ENCODE measurements at regions not wholly inside any gene's neighbourhood (a gene's known extent, or its start where the extent isn't known, plus 50 kb on each side); places are given as distances from the start of the nearest gene placed in this dataset.

DNA sequence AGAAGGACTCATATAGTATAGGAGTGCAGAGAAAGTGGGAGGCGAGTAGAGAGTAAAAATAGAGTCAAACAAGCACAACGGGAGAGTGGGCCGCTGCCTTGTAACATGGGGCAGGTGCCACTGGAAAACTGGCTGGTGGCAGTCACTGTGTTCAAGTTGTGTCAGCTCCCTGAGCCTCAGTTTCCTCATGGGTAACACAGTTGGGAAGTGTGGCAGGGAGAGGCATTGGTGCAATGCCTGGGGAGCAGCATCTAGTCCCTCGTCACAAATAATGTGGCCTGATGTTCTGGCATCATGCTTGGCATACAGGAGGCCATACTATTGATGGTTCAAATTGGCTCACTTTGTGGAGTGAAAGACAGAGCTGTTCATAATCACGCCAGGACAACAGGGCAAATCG is 78.9 kb upstream of the SPON1 start:
- no peaks in the 10 kb centered on the region for H3K27me3 ChIP-seq (replicated peaks; ENCODE audit: control insufficient read depth, insufficient read depth, low read length, poor library complexity, severe bottlenecking)
- DNase-seq = no peak
- no peak overlapping the region for H3K27ac ChIP-seq (ENCODE audit: insufficient read depth, low read length, poor library complexity, severe bottlenecking)
- H3K4me3 ChIP-seq (ENCODE audit: insufficient read depth, low read depth, low read length, poor library complexity, severe bottlenecking) = no peak overlapping the region
- H3K36me3 ChIP-seq (ENCODE audit: control insufficient read depth, insufficient read depth, low read length) = no peaks in the 10 kb centered on the region
- H3K9me3 ChIP-seq (ENCODE audit: control insufficient read depth, low read length) = no peaks in the 10 kb centered on the region
- H3K4me1 ChIP-seq (ENCODE audit: control insufficient read depth, insufficient read depth, low read length, poor library complexity, severe bottlenecking) = no peaks in the 10 kb centered on the region

DNA sequence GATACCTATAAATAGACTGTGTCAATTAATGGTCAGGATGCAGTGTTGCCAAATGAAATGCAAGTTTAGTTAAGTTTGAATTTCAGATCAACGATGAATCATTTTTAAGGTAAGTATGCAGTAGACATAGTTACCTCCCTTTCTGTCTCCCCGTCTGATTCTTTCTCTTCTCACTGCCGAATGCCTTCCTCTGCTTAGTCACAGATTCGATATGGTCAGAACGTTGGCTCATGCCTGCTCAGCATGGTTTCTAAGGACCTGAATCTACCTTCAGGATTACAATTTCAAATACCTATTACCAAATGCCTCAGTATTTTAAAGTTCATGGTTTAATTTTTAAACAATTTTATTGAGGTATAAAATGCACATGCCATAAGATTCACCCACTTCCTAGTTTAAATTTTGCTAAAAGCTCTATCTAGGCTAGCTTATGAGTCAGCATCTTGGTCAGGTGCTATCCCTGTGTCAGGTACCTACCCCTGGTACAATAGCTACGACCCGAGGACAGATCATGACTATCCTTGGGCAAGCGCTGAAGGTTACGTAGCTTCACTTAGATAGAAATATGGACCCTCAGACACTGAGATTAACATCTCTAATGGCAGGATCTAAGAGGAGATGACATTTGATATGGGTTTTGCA is 78.2 kb upstream of the SPON1 start:
- DNase-seq = no peak
- no peak overlapping the region for H3K4me3 ChIP-seq (ENCODE audit: insufficient read depth, low read depth, low read length, poor library complexity, severe bottlenecking)
- no peaks in the 10 kb centered on the region for H3K27me3 ChIP-seq (replicated peaks; ENCODE audit: control insufficient read depth, insufficient read depth, low read length, poor library complexity, severe bottlenecking)
- no peaks in the 10 kb centered on the region for H3K36me3 ChIP-seq (ENCODE audit: control insufficient read depth, insufficient read depth, low read length)
- no peaks in the 10 kb centered on the region for H3K4me1 ChIP-seq (ENCODE audit: control insufficient read depth, insufficient read depth, low read length, poor library complexity, severe bottlenecking)
- no peak overlapping the region for H3K27ac ChIP-seq (ENCODE audit: insufficient read depth, low read length, poor library complexity, severe bottlenecking)
- H3K9me3 ChIP-seq (ENCODE audit: control insufficient read depth, low read length) = no peaks in the 10 kb centered on the region

DNA sequence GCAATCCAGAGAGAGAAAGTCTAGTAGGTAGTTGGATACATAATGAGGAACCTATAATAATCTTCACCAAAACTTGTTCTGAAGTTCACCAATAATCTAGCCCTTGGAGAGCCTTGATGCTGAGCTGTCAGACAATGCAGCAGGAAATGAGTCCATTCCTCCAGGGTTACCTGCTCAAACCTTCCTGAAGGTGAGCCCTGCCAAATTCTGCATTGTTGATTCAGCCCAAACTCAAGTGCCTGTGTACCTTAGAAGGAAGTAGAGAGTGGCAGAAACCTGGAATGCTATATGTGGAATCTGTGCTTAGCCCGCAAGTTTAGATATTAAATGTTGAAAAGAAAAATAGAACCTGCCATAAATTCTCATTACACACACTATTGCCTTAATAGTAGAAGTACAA is 77.4 kb upstream of the SPON1 start:
- H3K27ac ChIP-seq (ENCODE audit: insufficient read depth, low read length, poor library complexity, severe bottlenecking) = no peak overlapping the region

DNA sequence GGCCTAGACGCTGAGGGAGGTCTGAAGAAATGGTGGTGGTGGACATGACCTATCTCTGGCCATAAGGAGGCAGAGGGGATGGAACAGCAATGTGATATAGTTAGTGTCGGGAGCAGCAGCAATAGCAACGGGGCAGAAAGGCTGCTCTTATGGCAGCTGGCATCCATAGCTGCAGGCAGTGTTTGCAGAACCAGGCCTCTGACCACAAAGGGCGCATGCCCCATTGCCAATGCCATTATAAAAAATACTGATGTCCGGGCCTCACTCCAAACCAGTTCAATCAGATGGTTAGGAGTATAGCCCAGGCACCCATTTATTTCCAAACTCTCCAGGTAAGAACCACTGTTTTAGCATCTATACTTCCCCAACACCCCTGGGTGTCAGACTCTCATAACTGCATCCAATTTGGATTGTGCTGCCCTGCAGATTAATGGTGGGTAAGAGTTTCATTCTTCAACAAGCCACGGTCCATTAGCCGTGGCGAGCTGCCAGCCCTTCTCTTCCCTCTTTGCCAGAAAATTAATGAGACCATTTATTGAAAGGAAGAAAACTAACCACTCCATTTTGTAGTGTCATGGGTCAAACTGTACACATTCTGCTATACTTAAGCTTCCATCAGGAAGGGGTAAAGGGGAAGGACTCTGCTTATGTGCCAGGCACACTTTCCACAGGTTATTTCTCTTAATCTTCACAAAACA is 72.8 kb upstream of the SPON1 start:
- H3K27ac ChIP-seq (ENCODE audit: insufficient read depth, low read length, poor library complexity, severe bottlenecking) = no peak overlapping the region
- H3K9me3 ChIP-seq (ENCODE audit: control insufficient read depth, low read length) = no peaks in the 10 kb centered on the region
- no peaks in the 10 kb centered on the region for H3K36me3 ChIP-seq (ENCODE audit: control insufficient read depth, insufficient read depth, low read length)
- no peaks in the 10 kb centered on the region for H3K27me3 ChIP-seq (replicated peaks; ENCODE audit: control insufficient read depth, insufficient read depth, low read length, poor library complexity, severe bottlenecking)
- no peaks in the 10 kb centered on the region for H3K4me1 ChIP-seq (ENCODE audit: control insufficient read depth, insufficient read depth, low read length, poor library complexity, severe bottlenecking)
- no peak overlapping the region for H3K4me3 ChIP-seq (ENCODE audit: insufficient read depth, low read depth, low read length, poor library complexity, severe bottlenecking)
- DNase-seq = no peak

More for the DNA sequence above, 77.4 kb upstream of the SPON1 start:
- DNase-seq = no peak
- no peak overlapping the region for H3K4me3 ChIP-seq (ENCODE audit: insufficient read depth, low read depth, low read length, poor library complexity, severe bottlenecking)
- no peaks in the 10 kb centered on the region for H3K4me1 ChIP-seq (ENCODE audit: control insufficient read depth, insufficient read depth, low read length, poor library complexity, severe bottlenecking)
- no peaks in the 10 kb centered on the region for H3K36me3 ChIP-seq (ENCODE audit: control insufficient read depth, insufficient read depth, low read length)
- no peaks in the 10 kb centered on the region for H3K27me3 ChIP-seq (replicated peaks; ENCODE audit: control insufficient read depth, insufficient read depth, low read length, poor library complexity, severe bottlenecking)
- no peaks in the 10 kb centered on the region for H3K9me3 ChIP-seq (ENCODE audit: control insufficient read depth, low read length)

DNA sequence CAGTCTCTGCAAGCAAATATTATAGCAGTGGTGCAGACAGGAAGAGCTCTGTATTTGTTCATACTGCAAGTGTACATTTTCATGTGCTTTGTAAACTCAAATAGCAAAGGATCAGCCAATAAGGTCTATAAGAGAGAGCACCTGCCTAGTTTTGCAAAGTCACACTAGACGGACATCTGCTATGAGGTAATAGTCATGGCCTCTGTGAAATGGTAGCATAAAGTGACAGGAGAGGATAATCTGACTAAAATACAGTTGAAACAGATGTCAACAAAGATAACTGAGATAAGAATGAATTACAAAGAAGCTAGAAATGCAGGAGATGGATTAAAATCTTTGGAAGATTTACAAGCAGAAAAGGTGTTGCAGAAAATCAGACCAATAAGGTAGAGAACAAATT is 70.6 kb upstream of the SPON1 start:
- Histone ChIP-seq H3K36me3 (ENCODE audit: control insufficient read depth, insufficient read depth, low read length) (no peaks in the 10 kb centered on the region), H3K4me1 (ENCODE audit: control insufficient read depth, insufficient read depth, low read length, poor library complexity, severe bottlenecking) (no peaks in the 10 kb centered on the region), H3K9me3 (ENCODE audit: control insufficient read depth, low read length) (no peaks in the 10 kb centered on the region), H3K4me3 (ENCODE audit: insufficient read depth, low read depth, low read length, poor library complexity, severe bottlenecking) (no peak overlapping the region), H3K27me3 (replicated peaks; ENCODE audit: control insufficient read depth, insufficient read depth, low read length, poor library complexity, severe bottlenecking) (no peaks in the 10 kb centered on the region), H3K27ac (ENCODE audit: insufficient read depth, low read length, poor library complexity, severe bottlenecking) (no peak overlapping the region)
- DNase-seq = no peak

DNA sequence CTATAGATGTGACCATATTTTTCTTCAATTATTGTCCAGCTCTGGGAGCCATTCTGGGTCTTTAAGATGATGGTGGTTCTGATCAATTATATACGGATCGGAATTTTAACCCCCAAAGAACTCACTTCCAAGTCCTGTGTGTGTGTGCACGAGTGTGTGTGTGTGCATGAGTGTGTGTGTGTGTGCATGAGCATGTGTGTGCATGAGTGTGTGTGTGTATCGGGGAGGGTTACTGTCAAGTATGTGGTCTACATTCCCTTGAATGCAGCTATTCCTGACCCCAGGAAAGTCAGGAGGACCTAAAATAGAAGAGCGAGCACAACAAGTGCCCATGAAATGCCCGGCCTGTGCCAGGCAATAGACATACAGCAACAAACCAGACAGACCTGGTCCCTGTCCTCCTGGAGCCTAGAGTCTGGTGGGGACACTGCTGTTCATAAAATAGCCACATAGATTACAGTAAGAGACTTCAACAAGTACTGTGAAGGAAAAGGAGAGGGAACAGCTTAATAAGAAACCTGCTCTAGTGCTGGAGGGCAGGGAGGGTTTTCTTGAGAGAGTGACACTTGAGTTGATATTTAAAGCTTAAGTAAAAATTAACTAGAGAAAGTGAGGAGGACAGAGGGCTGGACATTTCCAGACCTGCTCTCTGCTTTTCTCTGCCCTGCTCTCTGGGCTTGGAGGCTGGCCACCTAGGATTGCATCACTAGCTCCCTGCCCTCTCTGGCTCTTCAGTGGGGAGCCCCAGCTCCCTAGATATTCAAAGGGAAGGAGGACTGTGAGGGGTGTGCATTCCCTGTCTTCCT is 66.1 kb upstream of the SPON1 start:
- Histone ChIP-seq H3K36me3 (ENCODE audit: control insufficient read depth, insufficient read depth, low read length) (no peaks in the 10 kb centered on the region), H3K27ac (ENCODE audit: insufficient read depth, low read length, poor library complexity, severe bottlenecking) (no peak overlapping the region), H3K27me3 (replicated peaks; ENCODE audit: control insufficient read depth, insufficient read depth, low read length, poor library complexity, severe bottlenecking) (no peaks in the 10 kb centered on the region), H3K9me3 (ENCODE audit: control insufficient read depth, low read length) (no peaks in the 10 kb centered on the region), H3K4me3 (ENCODE audit: insufficient read depth, low read depth, low read length, poor library complexity, severe bottlenecking) (no peak overlapping the region), H3K4me1 (ENCODE audit: control insufficient read depth, insufficient read depth, low read length, poor library complexity, severe bottlenecking) (no peaks in the 10 kb centered on the region)
- no peak for DNase-seq

DNA sequence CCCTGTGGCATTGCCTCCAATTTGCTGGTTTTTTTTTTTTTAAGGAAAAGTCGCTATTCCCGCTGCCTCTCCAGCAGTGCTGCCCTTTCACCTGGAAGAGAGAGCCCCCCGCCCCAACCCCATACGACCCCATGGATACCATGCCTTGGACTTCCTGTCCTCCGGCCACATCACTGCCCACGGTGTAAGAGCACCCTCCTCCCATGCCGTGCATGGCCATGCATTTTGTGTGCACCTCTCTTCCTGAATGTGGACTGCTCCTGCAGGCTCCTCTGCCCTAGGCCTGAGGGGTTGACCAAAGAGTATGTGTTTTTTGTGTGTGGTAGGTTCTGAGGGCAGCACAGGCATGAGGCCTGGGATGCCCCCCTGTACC is 65.6 kb upstream of the SPON1 start:
- Histone ChIP-seq H3K9me3 (ENCODE audit: control insufficient read depth, low read length) (no peaks in the 10 kb centered on the region), H3K4me1 (ENCODE audit: control insufficient read depth, insufficient read depth, low read length, poor library complexity, severe bottlenecking) (no peaks in the 10 kb centered on the region), H3K27me3 (replicated peaks; ENCODE audit: control insufficient read depth, insufficient read depth, low read length, poor library complexity, severe bottlenecking) (no peaks in the 10 kb centered on the region), H3K27ac (ENCODE audit: insufficient read depth, low read length, poor library complexity, severe bottlenecking) (no peak overlapping the region), H3K4me3 (ENCODE audit: insufficient read depth, low read depth, low read length, poor library complexity, severe bottlenecking) (no peak overlapping the region), H3K36me3 (ENCODE audit: control insufficient read depth, insufficient read depth, low read length) (no peaks in the 10 kb centered on the region)
- no peak for DNase-seq

DNA sequence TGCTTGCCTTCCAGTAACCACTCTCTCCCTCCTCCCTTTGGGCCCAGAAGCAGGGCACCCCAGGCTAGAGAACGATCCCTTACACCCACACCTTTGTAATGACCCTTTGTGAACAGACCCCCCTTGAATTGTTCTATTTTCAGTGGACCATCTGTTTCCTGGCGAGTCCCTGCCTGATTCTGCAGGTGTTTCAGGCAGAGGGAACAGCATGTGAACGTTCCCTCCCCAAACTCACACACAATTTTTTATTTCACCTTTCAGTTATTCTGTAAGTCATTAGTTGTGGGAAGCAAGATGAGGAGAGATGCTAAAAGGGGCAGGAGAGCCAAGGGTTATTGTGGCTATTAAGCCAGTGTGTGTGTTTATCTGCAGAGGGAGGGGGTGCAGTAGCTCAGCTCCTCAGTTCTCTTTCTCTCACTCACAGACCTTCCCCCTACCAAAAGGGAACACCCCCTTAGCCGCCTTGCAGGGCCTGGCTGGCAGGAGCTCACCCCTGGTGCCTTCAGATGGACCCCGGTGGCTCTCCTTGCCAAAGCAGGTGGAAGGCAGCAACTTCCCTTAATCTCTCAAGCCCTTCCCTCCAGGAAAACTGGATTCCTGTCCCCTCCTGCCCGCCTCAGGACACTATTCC is 64.8 kb upstream of the SPON1 start:
- H3K27ac ChIP-seq (ENCODE audit: insufficient read depth, low read length, poor library complexity, severe bottlenecking) = no peak overlapping the region
- H3K4me3 ChIP-seq (ENCODE audit: insufficient read depth, low read depth, low read length, poor library complexity, severe bottlenecking) = no peak overlapping the region
- no peaks in the 10 kb centered on the region for H3K4me1 ChIP-seq (ENCODE audit: control insufficient read depth, insufficient read depth, low read length, poor library complexity, severe bottlenecking)
- no peaks in the 10 kb centered on the region for H3K9me3 ChIP-seq (ENCODE audit: control insufficient read depth, low read length)
- DNase-seq = no peak
- H3K36me3 ChIP-seq (ENCODE audit: control insufficient read depth, insufficient read depth, low read length) = no peaks in the 10 kb centered on the region
- no peaks in the 10 kb centered on the region for H3K27me3 ChIP-seq (replicated peaks; ENCODE audit: control insufficient read depth, insufficient read depth, low read length, poor library complexity, severe bottlenecking)

DNA sequence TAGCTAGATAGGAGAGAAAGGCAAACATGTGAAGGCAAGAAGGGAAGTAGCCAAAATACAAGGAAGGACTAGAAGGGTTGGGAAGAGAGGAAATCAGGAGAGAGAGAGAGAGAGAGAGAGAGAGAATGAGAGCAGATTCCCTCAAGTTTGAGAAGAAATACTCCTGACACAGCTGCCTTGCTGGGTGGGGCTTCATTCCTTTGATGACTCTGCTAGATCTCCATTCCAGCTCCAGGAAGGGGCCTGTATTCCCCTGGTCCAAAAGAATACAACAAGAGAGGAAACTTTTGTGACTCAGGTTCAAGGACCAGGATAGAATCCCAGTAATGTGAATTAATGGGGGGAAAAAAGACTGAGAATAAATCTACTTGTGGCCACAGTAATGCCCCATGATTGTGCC is 62.9 kb upstream of the SPON1 start:
- no peak overlapping the region for H3K4me3 ChIP-seq (ENCODE audit: insufficient read depth, low read depth, low read length, poor library complexity, severe bottlenecking)
- no peak overlapping the region for H3K27ac ChIP-seq (ENCODE audit: insufficient read depth, low read length, poor library complexity, severe bottlenecking)
- no peak for DNase-seq
- H3K27me3 ChIP-seq (replicated peaks; ENCODE audit: control insufficient read depth, insufficient read depth, low read length, poor library complexity, severe bottlenecking) = no peaks in the 10 kb centered on the region
- no peaks in the 10 kb centered on the region for H3K4me1 ChIP-seq (ENCODE audit: control insufficient read depth, insufficient read depth, low read length, poor library complexity, severe bottlenecking)
- no peaks in the 10 kb centered on the region for H3K36me3 ChIP-seq (ENCODE audit: control insufficient read depth, insufficient read depth, low read length)
- H3K9me3 ChIP-seq (ENCODE audit: control insufficient read depth, low read length) = no peaks in the 10 kb centered on the region

DNA sequence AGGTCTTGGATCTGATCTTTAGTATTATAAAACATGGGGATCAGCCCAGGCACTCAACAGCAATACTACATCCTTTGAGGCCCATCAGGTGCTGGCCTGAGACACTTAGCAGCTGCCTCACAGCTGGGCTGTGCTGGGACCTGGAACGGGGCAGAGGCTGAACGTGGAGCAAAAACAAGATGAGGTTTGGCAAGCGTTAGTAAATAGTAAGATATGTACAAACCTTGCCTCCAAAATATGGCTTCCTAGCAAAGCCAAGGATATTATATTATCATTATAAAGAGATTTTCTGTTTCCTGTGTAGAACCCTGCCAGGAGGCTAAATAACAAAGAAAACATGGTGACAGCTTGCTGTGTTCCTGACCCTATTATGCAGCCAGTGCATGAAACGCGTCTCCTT is 60.0 kb upstream of the SPON1 start:
- no peaks in the 10 kb centered on the region for H3K27me3 ChIP-seq (replicated peaks; ENCODE audit: control insufficient read depth, insufficient read depth, low read length, poor library complexity, severe bottlenecking)
- DNase-seq = no peak
- no peaks in the 10 kb centered on the region for H3K4me1 ChIP-seq (ENCODE audit: control insufficient read depth, insufficient read depth, low read length, poor library complexity, severe bottlenecking)
- H3K4me3 ChIP-seq (ENCODE audit: insufficient read depth, low read depth, low read length, poor library complexity, severe bottlenecking) = no peak overlapping the region
- H3K36me3 ChIP-seq (ENCODE audit: control insufficient read depth, insufficient read depth, low read length) = no peaks in the 10 kb centered on the region
- H3K9me3 ChIP-seq (ENCODE audit: control insufficient read depth, low read length) = peaks cover 3% of the 10 kb centered on the region
- no peak overlapping the region for H3K27ac ChIP-seq (ENCODE audit: insufficient read depth, low read length, poor library complexity, severe bottlenecking)

Data from effector memory CD4-positive, alpha-beta T cell (primary cell).